Right atrium auricular region (tissue), 2 donors: ENCODE measurements at regions not wholly inside any gene's neighbourhood (a gene's known extent, or its start where the extent isn't known, plus 50 kb on each side); places are given as distances from the start of the nearest gene placed in this dataset.

Source experiments
- DNase-seq: peaks from one replicate; pipeline ENCODE4 v3.0.0-alpha.2; 2019; ENCODE audit warnings: low spot score
- H3K27ac ChIP-seq, 2 donors: fragments of 200-600 bp; sonication (generic); 1 replicate in 1 of 2; 2 replicates in 1 of 2; pipeline ENCODE4 v1.5.1; 2016 to 2019
- H3K27me3 ChIP-seq, 2 donors: fragments of 200-600 bp; sonication (generic); one replicate each; pipeline versions ENCODE4 v1.5.1 to v1.6.0; 2017 to 2019
- H3K36me3 ChIP-seq: fragments of 200-600 bp; sonication (generic); one replicate; pipeline ENCODE4 v1.5.1; 2016
- H3K4me1 ChIP-seq, 2 donors: fragments of 200-600 bp; sonication (generic); one replicate each; pipeline versions ENCODE4 v1.5.1 to v1.6.0; 2017 to 2019
- H3K4me3 ChIP-seq, 2 donors: fragments of 200-600 bp; sonication (generic); 1 replicate in 1 of 2; 2 replicates in 1 of 2; pipeline ENCODE4 v1.5.1; 2017 to 2019; ENCODE audit warnings: mild to moderate bottlenecking in 1 of 2, moderate library complexity in 1 of 2
- H3K9me3 ChIP-seq, 2 donors: fragments of 200-600 bp; sonication (generic); one replicate each; pipeline ENCODE4 v1.5.1; 2019
- TF ChIP-seq, protein P1 (sequence below), 2 donors: fragments of 200-600 bp; sonication (generic); IDR thresholded peaks; one replicate each; pipeline ENCODE4 v1.5.1; 2019; ENCODE audit warnings: antibody characterized with exemption in 2 of 2

GRCh38 chr14:84152452-84152851 lies 1377.5 kb upstream of the FLRT2 start:
- H3K36me3 ChIP-seq: no peaks in the 10 kb centered on the region
- H3K9me3 ChIP-seq: no peaks in the 10 kb centered on the region
- TF ChIP-seq, protein P1, sequence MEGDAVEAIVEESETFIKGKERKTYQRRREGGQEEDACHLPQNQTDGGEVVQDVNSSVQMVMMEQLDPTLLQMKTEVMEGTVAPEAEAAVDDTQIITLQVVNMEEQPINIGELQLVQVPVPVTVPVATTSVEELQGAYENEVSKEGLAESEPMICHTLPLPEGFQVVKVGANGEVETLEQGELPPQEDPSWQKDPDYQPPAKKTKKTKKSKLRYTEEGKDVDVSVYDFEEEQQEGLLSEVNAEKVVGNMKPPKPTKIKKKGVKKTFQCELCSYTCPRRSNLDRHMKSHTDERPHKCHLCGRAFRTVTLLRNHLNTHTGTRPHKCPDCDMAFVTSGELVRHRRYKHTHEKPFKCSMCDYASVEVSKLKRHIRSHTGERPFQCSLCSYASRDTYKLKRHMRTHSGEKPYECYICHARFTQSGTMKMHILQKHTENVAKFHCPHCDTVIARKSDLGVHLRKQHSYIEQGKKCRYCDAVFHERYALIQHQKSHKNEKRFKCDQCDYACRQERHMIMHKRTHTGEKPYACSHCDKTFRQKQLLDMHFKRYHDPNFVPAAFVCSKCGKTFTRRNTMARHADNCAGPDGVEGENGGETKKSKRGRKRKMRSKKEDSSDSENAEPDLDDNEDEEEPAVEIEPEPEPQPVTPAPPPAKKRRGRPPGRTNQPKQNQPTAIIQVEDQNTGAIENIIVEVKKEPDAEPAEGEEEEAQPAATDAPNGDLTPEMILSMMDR (IDR thresholded peaks at IDR 0.05): no peak
- H3K4me1 ChIP-seq: no peaks in the 10 kb centered on the region
- no peak overlapping the region for H3K4me3 ChIP-seq
- no peak overlapping the region for H3K27ac ChIP-seq
- DNase-seq: no peak
- no peaks in the 10 kb centered on the region for H3K27me3 ChIP-seq

DNA sequence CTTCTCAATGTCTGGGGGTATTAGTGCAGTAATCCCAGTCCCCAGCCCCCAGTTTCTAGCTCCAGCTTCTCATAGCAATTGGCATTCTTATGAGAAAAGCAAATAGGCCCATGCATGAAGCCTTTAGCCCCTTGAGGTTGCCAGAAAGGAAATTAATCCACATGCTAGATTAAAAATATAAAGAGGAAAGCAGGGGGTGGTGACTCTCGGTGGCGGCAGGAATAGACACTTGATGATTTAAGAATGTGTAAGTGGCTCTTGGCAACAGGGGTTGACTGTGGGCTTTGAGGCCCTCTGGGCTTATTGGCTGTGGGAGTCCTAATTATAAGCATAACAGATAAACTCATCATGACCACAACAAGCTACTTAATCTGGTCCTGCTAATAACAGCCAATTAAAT lies 1367.3 kb upstream of the FLRT2 start:
- Histone ChIP-seq H3K36me3 (no peaks in the 10 kb centered on the region), H3K27me3 (no peaks in the 10 kb centered on the region), H3K9me3 (no peaks in the 10 kb centered on the region), H3K27ac (no peak overlapping the region), H3K4me3 (no peak overlapping the region), H3K4me1 (no peaks in the 10 kb centered on the region)
- DNase-seq: no peak
- TF ChIP-seq, protein P1 (IDR thresholded peaks at IDR 0.05): no peak

- DNase-seq: no peak
- Histone ChIP-seq H3K9me3 (no peaks in the 10 kb centered on the region), H3K27me3 (no peaks in the 10 kb centered on the region), H3K36me3 (no peaks in the 10 kb centered on the region), H3K4me3 (no peak overlapping the region), H3K27ac (no peak overlapping the region), H3K4me1 (no peaks in the 10 kb centered on the region)
- TF ChIP-seq, protein P1 (IDR thresholded peaks at IDR 0.05): no peak
Measured at GRCh38 chr14:84167026-84167425, 1362.9 kb upstream of the FLRT2 start.

DNA sequence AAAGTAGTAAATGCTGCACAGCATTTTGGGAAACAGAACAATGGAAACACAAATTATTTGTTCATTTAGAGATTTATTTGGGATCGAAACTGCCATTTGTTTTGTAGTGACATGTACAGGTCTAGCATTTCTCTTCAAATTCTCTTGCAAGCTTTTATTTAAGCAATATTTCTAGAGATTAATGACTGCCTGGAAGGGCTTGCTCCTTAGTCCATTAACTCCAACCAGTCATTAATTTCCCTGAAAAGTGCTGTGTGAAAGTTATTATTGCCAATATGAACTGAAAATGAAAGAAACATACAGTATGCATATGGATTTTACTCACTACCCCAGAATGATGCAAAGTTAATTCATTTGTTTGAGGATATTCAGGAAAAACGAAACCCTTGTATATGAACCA lies 1349.6 kb upstream of the FLRT2 start:
- Histone ChIP-seq H3K36me3 (no peaks in the 10 kb centered on the region), H3K27me3 (no peaks in the 10 kb centered on the region), H3K9me3 (no peaks in the 10 kb centered on the region), H3K4me3 (no peak overlapping the region), H3K4me1 (no peaks in the 10 kb centered on the region), H3K27ac (no peak overlapping the region)
- DNase-seq: no peak
- TF ChIP-seq, protein P1 (IDR thresholded peaks at IDR 0.05): no peak

DNA sequence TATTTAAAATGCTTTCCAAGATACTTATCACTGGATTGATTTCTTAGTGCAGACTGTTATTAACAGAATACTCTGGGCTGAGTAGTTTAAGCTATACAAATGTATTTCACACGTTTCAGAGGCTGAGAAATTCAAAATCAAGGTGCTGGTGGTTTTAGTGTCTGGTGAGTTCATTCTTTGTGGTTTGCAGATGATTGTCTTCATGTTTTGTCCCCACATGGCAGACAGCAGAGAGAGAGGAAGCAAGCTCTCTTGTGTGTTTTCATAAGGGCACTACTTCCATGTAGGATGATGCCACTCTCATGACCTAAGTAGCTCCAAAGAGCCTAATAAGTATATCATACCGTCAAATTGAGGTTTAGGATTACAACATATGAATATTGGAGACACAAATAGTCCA lies 1348.9 kb upstream of the FLRT2 start:
- H3K36me3 ChIP-seq: no peaks in the 10 kb centered on the region
- no peaks in the 10 kb centered on the region for H3K27me3 ChIP-seq
- TF ChIP-seq, protein P1 (IDR thresholded peaks at IDR 0.05): no peak
- no peak for DNase-seq
- H3K4me1 ChIP-seq: no peaks in the 10 kb centered on the region
- H3K9me3 ChIP-seq: no peaks in the 10 kb centered on the region
- no peak overlapping the region for H3K4me3 ChIP-seq
- H3K27ac ChIP-seq: no peak overlapping the region

DNA sequence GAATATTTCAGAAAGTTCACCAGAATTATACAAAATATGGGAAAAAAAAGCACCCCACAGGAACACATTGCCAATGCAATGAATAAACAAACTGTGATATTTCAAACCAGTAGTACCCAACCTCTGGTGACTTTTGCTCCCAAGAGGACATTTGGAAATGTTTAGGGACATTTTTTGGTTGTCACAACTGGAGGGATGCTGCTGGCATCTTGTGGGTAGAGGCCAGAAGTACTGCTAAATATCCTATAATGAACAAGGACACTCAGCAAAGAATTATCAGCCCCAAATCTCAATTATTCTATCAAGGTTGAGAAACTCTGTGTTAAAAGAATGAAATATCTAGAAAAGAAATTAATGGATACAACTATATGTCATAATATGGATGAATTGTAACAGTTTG lies 1334.4 kb upstream of the FLRT2 start:
- Histone ChIP-seq H3K36me3 (no peaks in the 10 kb centered on the region), H3K27me3 (no peaks in the 10 kb centered on the region), H3K9me3 (peaks cover 0 to 6% of the 10 kb centered on the region in 2 donors), H3K4me1 (no peaks in the 10 kb centered on the region), H3K27ac (no peak overlapping the region), H3K4me3 (no peak overlapping the region)
- TF ChIP-seq, protein P1 (IDR thresholded peaks at IDR 0.05): no peak
- DNase-seq: no peak
